IMR-90 (cell line): ENCODE measurements at regions not wholly inside any gene's neighbourhood (a gene's known extent, or its start where the extent isn't known, plus 50 kb on each side); places are given as distances from the start of the nearest gene placed in this dataset.

Source experiments
- ATAC-seq: fragments of 200-7000 bp; cut with Tn5 transposase; 2 replicates; pipeline ENCODE4 v1.9.1; 2020; ENCODE audit warnings: low read depth, mild to moderate bottlenecking, moderate library complexity
- BruUV-seq: library from RNA; stranded (reverse); fragments of 400-500 nt; replicated peaks from 2 replicates; lab custom pipeline; 2021; lab: Mats Ljungman, UMichigan
- CTCF ChIA-PET: fragments of 300-600 bp; formaldehyde crosslinking; extraction: SDS; loops from one replicate; lab custom pipeline; 2021; ENCODE audit warnings: antibody characterized with exemption; lab: Yijun Ruan, JAX
- POLR2A ChIA-PET: fragments of 300-600 bp; sonication (Branson Sonifier 250); formaldehyde crosslinking; loops from one replicate; lab custom pipeline; 2022; ENCODE audit warnings: antibody characterized with exemption; ENCODE audit not compliant: unreplicated experiment; lab: Charles Lee
- DNase-seq: peaks from one replicate; pipeline ENCODE4 v3.0.0; 2013
- H2AFZ ChIP-seq: replicated peaks from 2 replicates; pipeline ENCODE3; 2013; ENCODE audit warnings: low read length, mild to moderate bottlenecking; ENCODE audit not compliant: poor library complexity
- H2AK5ac ChIP-seq: 2 replicates; pipeline ENCODE4 v1.6.1; 2013; ENCODE audit warnings: low read depth, low read length, inconsistent platforms
- H2AK9ac ChIP-seq: replicated peaks from 2 replicates; pipeline ENCODE3; 2013; ENCODE audit warnings: mild to moderate bottlenecking, low read depth, low read length, moderate library complexity; ENCODE audit not compliant: poor library complexity
- H2BK120ac ChIP-seq: 2 replicates; pipeline ENCODE4 v1.6.1; 2013; ENCODE audit warnings: low read depth, low read length, inconsistent platforms
- H2BK15ac ChIP-seq: 3 replicates; pipeline ENCODE4 v1.6.1; 2013; ENCODE audit warnings: low read depth, low read length, inconsistent platforms
- H2BK20ac ChIP-seq: 2 replicates; pipeline ENCODE4 v1.6.1; 2013; ENCODE audit warnings: low read depth, mild to moderate bottlenecking, inconsistent platforms, low read length, moderate library complexity
- H2BK5ac ChIP-seq: 2 replicates; pipeline ENCODE4 v1.6.1; 2013; ENCODE audit warnings: mild to moderate bottlenecking, low read depth, low read length, inconsistent platforms; ENCODE audit not compliant: poor library complexity, severe bottlenecking
- H3K14ac ChIP-seq: replicated peaks from 2 replicates; pipeline ENCODE4 v1.6.1; 2013; ENCODE audit warnings: low read depth, low read length, inconsistent platforms
- H3K18ac ChIP-seq: 2 replicates; pipeline ENCODE4 v1.6.1; 2013; ENCODE audit warnings: low read depth, low read length, control low read depth
- H3K23ac ChIP-seq: 2 replicates; pipeline ENCODE4 v1.6.1; 2013; ENCODE audit warnings: low read depth, low read length, inconsistent platforms
- H3K27ac ChIP-seq: 2 replicates; pipeline ENCODE4 v1.5.1; 2013; ENCODE audit warnings: mild to moderate bottlenecking, control low read depth, low read length; ENCODE audit not compliant: insufficient read depth
- H3K27me3 ChIP-seq: 2 replicates; pipeline ENCODE4 v1.6.1; 2013; ENCODE audit warnings: low read length; ENCODE audit not compliant: control insufficient read depth, insufficient read depth
- H3K36me3 ChIP-seq: 2 replicates; pipeline ENCODE4 v1.6.1; 2013; ENCODE audit warnings: low read length, mixed read lengths; ENCODE audit not compliant: control insufficient read depth, insufficient read depth
- H3K4ac ChIP-seq: 2 replicates; pipeline ENCODE4 v1.6.1; 2013; ENCODE audit warnings: low read depth, low read length, inconsistent platforms
- H3K4me1 ChIP-seq: 2 replicates; pipeline ENCODE4 v1.6.1; 2013; ENCODE audit warnings: low read length, mixed read lengths; ENCODE audit not compliant: control insufficient read depth, insufficient read depth
- H3K4me2 ChIP-seq: 2 replicates; pipeline ENCODE4 v1.6.1; 2013; ENCODE audit warnings: low read depth, mild to moderate bottlenecking, control low read depth, low read length, moderate library complexity
- H3K4me3 ChIP-seq: 2 replicates; pipeline ENCODE4 v1.5.1; 2013; ENCODE audit warnings: low read depth, mild to moderate bottlenecking, control low read depth, low read length, moderate library complexity; ENCODE audit not compliant: insufficient read depth
- H3K56ac ChIP-seq: 2 replicates; pipeline ENCODE4 v1.6.1; 2013; ENCODE audit warnings: low read length, inconsistent platforms; ENCODE audit not compliant: insufficient read depth; ENCODE audit errors: extremely low read depth
- H3K79me1 ChIP-seq, 2 experiments: 2 replicates each; pipeline ENCODE4 v1.6.1; 2013; ENCODE audit warnings: low read length in 2 of 2, inconsistent platforms in 1 of 2, low read depth in 1 of 2
- H3K9ac ChIP-seq: 2 replicates; pipeline ENCODE4 v1.6.1; 2013; ENCODE audit warnings: low read depth, low read length, control low read depth
- H3K9me1 ChIP-seq: 2 replicates; pipeline ENCODE4 v1.6.1; 2013; ENCODE audit warnings: low read length, inconsistent platforms; ENCODE audit not compliant: insufficient read depth
- H3K9me3 ChIP-seq: 2 replicates; pipeline ENCODE4 v1.6.1; 2013; ENCODE audit warnings: low read length; ENCODE audit not compliant: control insufficient read depth, insufficient read depth
- H4K20me1 ChIP-seq: 2 replicates; pipeline ENCODE4 v1.6.1; 2013; ENCODE audit warnings: low read length, inconsistent platforms; ENCODE audit not compliant: insufficient read depth
- H4K5ac ChIP-seq: 2 replicates; pipeline ENCODE4 v1.6.1; 2013; ENCODE audit warnings: mild to moderate bottlenecking, low read depth, low read length, control low read depth
- H4K8ac ChIP-seq, 2 experiments: 2 replicates each; pipeline ENCODE4 v1.6.1; 2013; ENCODE audit warnings: low read depth in 2 of 2, low read length in 2 of 2, control low read depth in 1 of 2, inconsistent platforms in 1 of 2
- H4K91ac ChIP-seq: 2 replicates; pipeline ENCODE4 v1.6.1; 2013; ENCODE audit warnings: low read depth, low read length, inconsistent platforms; ENCODE audit not compliant: insufficient read depth
- BHLHE40 ChIP-seq: fragments of 150-350 bp; IDR thresholded peaks from 2 replicates; pipeline ENCODE4 v1.6.1; 2016; ENCODE audit warnings: mild to moderate bottlenecking, low read depth, low read length
- ELK1 ChIP-seq: fragments of 150-350 bp; IDR thresholded peaks from 2 replicates; pipeline ENCODE4 v1.6.1; 2016; ENCODE audit warnings: low read depth, mild to moderate bottlenecking, low read length, moderate library complexity, borderline replicate concordance
- NFE2L2 ChIP-seq: fragments of 150-350 bp; IDR thresholded peaks from 2 replicates; pipeline ENCODE4 v1.6.1; 2016; ENCODE audit warnings: low read depth, mild to moderate bottlenecking, low read length
- RAD21 ChIP-seq: IDR thresholded peaks from 2 replicates; pipeline ENCODE4 v1.6.1; 2012; ENCODE audit warnings: low read length, improper control_type of control experiment
- USF2 ChIP-seq: fragments of 150-350 bp; IDR thresholded peaks from 2 replicates; pipeline ENCODE4 v1.6.1; 2017; ENCODE audit warnings: mild to moderate bottlenecking, antibody characterized with exemption, low read length, low read depth
- WGBS, 2 experiments: methylation state at CpG; one replicate each; pipeline versions ENCODE4 v1.1.5 to v1.1.7; 2013; ENCODE audit warnings: missing lambda C conversion rate in 2 of 2; ENCODE audit not compliant: insufficient read length in 1 of 2; ENCODE audit errors: extremely low coverage in 2 of 2; 5-methylcytosine and 5-hydroxymethylcytosine counted together
- dilution Hi-C: fragments of 300-500 bp; cut with HindIII; formaldehyde crosslinking; loops from one replicate; pipeline ENCODE4 v1.14.3; 2018; ENCODE audit warnings: low sequenced_read_pairs; ENCODE audit not compliant: unreplicated experiment
- in situ Hi-C: fragments of 300-500 bp; cut with MboI; formaldehyde crosslinking; loops from 3 replicates; pipeline ENCODE4 v1.14.3; 2019; ENCODE audit warnings: low sequenced_read_pairs, inconsistent platforms, mixed read lengths
- intact Hi-C: fragments of 100-400 bp; cut with micrococcal nuclease; formaldehyde crosslinking; loops from 2 replicates; pipeline ENCODE4 v1.10.0; 2022

- TF ChIP-seq ELK1 (no peak), USF2 (no peak), BHLHE40 (no peak), NFE2L2 (no peak), RAD21 (no peak)
- no peaks in the 10 kb centered on the region for H3K27me3 ChIP-seq
- intact Hi-C loops: no loop called here
- 68% methylated on average over 10 of the region's 21 CpGs; no CpG with 5 or more reads in 1 of the 2 experiments for WGBS, 2 experiments
- no peak overlapping the region for H3K4me2 ChIP-seq
- ChIA-PET CTCF (no interaction called here), POLR2A (no interaction called here)
- no peak overlapping the region for H2BK120ac ChIP-seq
- H3K14ac ChIP-seq: no peak overlapping the region
- dilution Hi-C loops: no loop called here
- no peaks in the 10 kb centered on the region for H3K79me1 ChIP-seq
- no peak overlapping the region for H2AK9ac ChIP-seq
- H4K5ac ChIP-seq: no peak overlapping the region
- H3K9ac ChIP-seq: no peak overlapping the region
- H2BK15ac ChIP-seq: no peak overlapping the region
- H4K8ac ChIP-seq: no peak overlapping the region
- no peak overlapping the region for H2AK5ac ChIP-seq
- no peak overlapping the region for H3K56ac ChIP-seq
- H3K27ac ChIP-seq: no peak overlapping the region
- H3K4me1 ChIP-seq: no peaks in the 10 kb centered on the region
- no peak for DNase-seq
- no TSS peak for BruUV-seq
- no peak for ATAC-seq
- H4K20me1 ChIP-seq: no peaks in the 10 kb centered on the region
- H3K9me1 ChIP-seq: no peaks in the 10 kb centered on the region
- no peak overlapping the region for H2AFZ ChIP-seq
- H4K91ac ChIP-seq: no peak overlapping the region
- no peak overlapping the region for H3K18ac ChIP-seq
- no peaks in the 10 kb centered on the region for H3K36me3 ChIP-seq
- H2BK20ac ChIP-seq: no peak overlapping the region
- H3K4ac ChIP-seq: no peak overlapping the region
- H2BK5ac ChIP-seq: no peak overlapping the region
- H3K23ac ChIP-seq: no peak overlapping the region
- H3K4me3 ChIP-seq: no peak overlapping the region
- peaks cover 73% of the 10 kb centered on the region for H3K9me3 ChIP-seq
- in situ Hi-C loops: no loop called here
These were observed 126.5 kb downstream of the DLL1 start for GRCh38 chr6:170164271-170164900.
